ENCODE measurements at regions not wholly inside any gene's neighbourhood (a gene's known extent, or its start where the extent isn't known, plus 50 kb on each side); places are given as distances from the start of the nearest gene placed in this dataset.

- DNase-seq (ENCODE audit: low read depth) = no peak
Measured at GRCh38 chr3:70800951-70801350, 488.5 kb upstream of the MDFIC2 start.

- DNase-seq (ENCODE audit: low read depth) = no peak
Measured at GRCh38 chr3:70789878-70790277, 477.4 kb upstream of the MDFIC2 start.

- DNase-seq (ENCODE audit: low read depth) = no peak
Measured at GRCh38 chr3:70780790-70781189, 468.4 kb upstream of the MDFIC2 start.

- no peak for DNase-seq (ENCODE audit: low read depth)
Measured at GRCh38 chr3:70779296-70779695, 466.9 kb upstream of the MDFIC2 start.

GRCh38 chr3:70776081-70776480, 463.6 kb upstream of the MDFIC2 start:
- no peak for DNase-seq (ENCODE audit: low read depth)

- no peak for DNase-seq (ENCODE audit: low read depth)
Measured at GRCh38 chr3:70775257-70775656, 462.8 kb upstream of the MDFIC2 start.

- DNase-seq (ENCODE audit: low read depth) = no peak
Measured at GRCh38 chr3:70774641-70775040, 462.2 kb upstream of the MDFIC2 start.

- DNase-seq (ENCODE audit: low read depth) = no peak
Measured at GRCh38 chr3:70771426-70772147, 459.1 kb upstream of the MDFIC2 start.

GRCh38 chr3:70770650-70771049, 458.2 kb upstream of the MDFIC2 start:
- DNase-seq (ENCODE audit: low read depth) = no peak

GRCh38 chr3:70766301-70766700, 453.9 kb upstream of the MDFIC2 start:
- DNase-seq (ENCODE audit: low read depth) = no peak

- no peak for DNase-seq (ENCODE audit: low read depth)
Measured at GRCh38 chr3:70763894-70764293, 451.5 kb upstream of the MDFIC2 start.

- DNase-seq (ENCODE audit: low read depth) = no peak
Measured at GRCh38 chr3:70757658-70758057, 445.2 kb upstream of the MDFIC2 start.

- DNase-seq (ENCODE audit: low read depth) = no peak
Measured at GRCh38 chr3:70755526-70755925, 443.1 kb upstream of the MDFIC2 start.

- DNase-seq (ENCODE audit: low read depth) = no peak
Measured at GRCh38 chr3:70754314-70754713, 441.9 kb upstream of the MDFIC2 start.

GRCh38 chr3:70753572-70753971, 441.1 kb upstream of the MDFIC2 start:
- no peak for DNase-seq (ENCODE audit: low read depth)

GRCh38 chr3:70752051-70752450, 439.6 kb upstream of the MDFIC2 start:
- DNase-seq (ENCODE audit: low read depth) = no peak

- no peak for DNase-seq (ENCODE audit: low read depth)
Measured at GRCh38 chr3:70749122-70749521, 436.7 kb upstream of the MDFIC2 start.

- DNase-seq (ENCODE audit: low read depth) = no peak
Measured at GRCh38 chr3:70748593-70748992, 436.2 kb upstream of the MDFIC2 start.

- DNase-seq (ENCODE audit: low read depth) = no peak
Measured at GRCh38 chr3:70747847-70748246, 435.4 kb upstream of the MDFIC2 start.

- DNase-seq (ENCODE audit: low read depth) = no peak
Measured at GRCh38 chr3:70744536-70744935, 432.1 kb upstream of the MDFIC2 start.

GRCh38 chr3:70743754-70744153, 431.3 kb upstream of the MDFIC2 start:
- no peak for DNase-seq (ENCODE audit: low read depth)

- no peak for DNase-seq (ENCODE audit: low read depth)
Measured at GRCh38 chr3:70742081-70742480, 429.6 kb upstream of the MDFIC2 start.

- DNase-seq (ENCODE audit: low read depth) = no peak
Measured at GRCh38 chr3:70740872-70741271, 428.4 kb upstream of the MDFIC2 start.

GRCh38 chr3:70740071-70740470, 427.6 kb upstream of the MDFIC2 start:
- DNase-seq (ENCODE audit: low read depth) = no peak
